SK-N-SH (cell line): ENCODE measurements at regions not wholly inside any gene's neighbourhood (a gene's known extent, or its start where the extent isn't known, plus 50 kb on each side); places are given as distances from the start of the nearest gene placed in this dataset.

ENCODE experiments used
- CHD2 ChIP-seq: fragments of 150-350 bp; IDR thresholded peaks from 2 replicates; pipeline ENCODE4 v1.6.1; 2018; ENCODE audit warnings: low read length; ENCODE audit not compliant: partially characterized antibody
- EP300 ChIP-seq, 2 experiments: IDR thresholded peaks; 2 replicates each; pipeline versions ENCODE4 v1.4.0 to v1.6.1; 2012; ENCODE audit warnings: borderline replicate concordance in 1 of 2, low read depth in 1 of 2, low read length in 1 of 2
- EZH2phosphoT487 ChIP-seq: fragments of 200-600 bp; sonication (generic); IDR thresholded peaks from 2 replicates; pipeline ENCODE4 v1.6.1; 2017; ENCODE audit warnings: low read depth, mixed run types, mild to moderate bottlenecking, antibody characterized with exemption, moderate library complexity, borderline replicate concordance
- JUND ChIP-seq: IDR thresholded peaks from 2 replicates; pipeline ENCODE4 v1.4.0; 2012
- POLR2AphosphoS5 ChIP-seq: IDR thresholded peaks from 2 replicates; pipeline ENCODE4 v1.6.1; 2012; ENCODE audit warnings: low read depth, low read length
- RAD21 ChIP-seq: IDR thresholded peaks from 2 replicates; pipeline ENCODE4 v1.6.1; 2012; ENCODE audit warnings: mild to moderate bottlenecking, low read length
- RCOR1 ChIP-seq: fragments of 150-350 bp; IDR thresholded peaks from 2 replicates; pipeline ENCODE4 v1.6.1; 2017; ENCODE audit warnings: antibody characterized with exemption, low read length
- SIN3A ChIP-seq: IDR thresholded peaks from 2 replicates; pipeline ENCODE4 v1.6.1; 2012; ENCODE audit warnings: low read depth, mild to moderate bottlenecking, low read length, moderate library complexity, borderline replicate concordance
- TAF1 ChIP-seq: IDR thresholded peaks from 2 replicates; pipeline ENCODE4 v1.6.1; 2012; ENCODE audit warnings: low read depth, mild to moderate bottlenecking, low read length, moderate library complexity, borderline replicate concordance
- TF ChIP-seq, protein P1 (sequence below): fragments of 200-600 bp; sonication (generic); IDR thresholded peaks from 2 replicates; pipeline ENCODE4 v1.6.1; 2017; ENCODE audit warnings: antibody characterized with exemption, mild to moderate bottlenecking, moderate library complexity

- TF ChIP-seq POLR2AphosphoS5, result no peak
- TF ChIP-seq SIN3A, result no peak
- TF ChIP-seq EP300 (IDR thresholded peaks at IDR 0.05; ENCODE audit: borderline replicate concordance in 1 of 2, low read depth in 1 of 2, low read length in 1 of 2), result no peak
- TF ChIP-seq, protein P1, sequence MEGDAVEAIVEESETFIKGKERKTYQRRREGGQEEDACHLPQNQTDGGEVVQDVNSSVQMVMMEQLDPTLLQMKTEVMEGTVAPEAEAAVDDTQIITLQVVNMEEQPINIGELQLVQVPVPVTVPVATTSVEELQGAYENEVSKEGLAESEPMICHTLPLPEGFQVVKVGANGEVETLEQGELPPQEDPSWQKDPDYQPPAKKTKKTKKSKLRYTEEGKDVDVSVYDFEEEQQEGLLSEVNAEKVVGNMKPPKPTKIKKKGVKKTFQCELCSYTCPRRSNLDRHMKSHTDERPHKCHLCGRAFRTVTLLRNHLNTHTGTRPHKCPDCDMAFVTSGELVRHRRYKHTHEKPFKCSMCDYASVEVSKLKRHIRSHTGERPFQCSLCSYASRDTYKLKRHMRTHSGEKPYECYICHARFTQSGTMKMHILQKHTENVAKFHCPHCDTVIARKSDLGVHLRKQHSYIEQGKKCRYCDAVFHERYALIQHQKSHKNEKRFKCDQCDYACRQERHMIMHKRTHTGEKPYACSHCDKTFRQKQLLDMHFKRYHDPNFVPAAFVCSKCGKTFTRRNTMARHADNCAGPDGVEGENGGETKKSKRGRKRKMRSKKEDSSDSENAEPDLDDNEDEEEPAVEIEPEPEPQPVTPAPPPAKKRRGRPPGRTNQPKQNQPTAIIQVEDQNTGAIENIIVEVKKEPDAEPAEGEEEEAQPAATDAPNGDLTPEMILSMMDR, result no peak
- TF ChIP-seq RAD21, result no peak
- no peak for TF ChIP-seq RCOR1
- TF ChIP-seq EZH2phosphoT487, result no peak
- no peak for TF ChIP-seq JUND
- no peak for TF ChIP-seq CHD2
- no peak for TF ChIP-seq TAF1
Measured at GRCh38 chr2:12210016-12210933, 463.8 kb downstream of the LPIN1 start.
